BLaER1 treated with 17β-estradiol and CSF1 and Interleukin-3, amounts not matched to agents 10 nM and 100 nM (cell line): ENCODE measurements at regions not wholly inside any gene's neighbourhood (a gene's known extent, or its start where the extent isn't known, plus 50 kb on each side); places are given as distances from the start of the nearest gene placed in this dataset.

Experiments used
- H3K27ac ChIP-seq, 11 experiments: shearing (Covaris generic); formaldehyde crosslinking; 2 replicates each; pipeline ENCODE4 v1.8.1; 2022
- H3K27me3 ChIP-seq, 11 experiments: shearing (Covaris generic); formaldehyde crosslinking; 2 replicates each; pipeline ENCODE4 v1.8.1; 2022
- H3K36me3 ChIP-seq, 11 experiments: shearing (Covaris generic); formaldehyde crosslinking; 2 replicates each; pipeline ENCODE4 v1.8.1; 2022
- H3K4me1 ChIP-seq, 10 experiments: shearing (Covaris generic); formaldehyde crosslinking; 2 replicates each; pipeline ENCODE4 v1.8.1; 2022
- H3K4me2 ChIP-seq, 11 experiments: shearing (Covaris generic); formaldehyde crosslinking; 2 replicates each; pipeline ENCODE4 v1.8.1; 2022
- H3K4me3 ChIP-seq, 10 experiments: shearing (Covaris generic); formaldehyde crosslinking; 2 replicates each; pipeline ENCODE4 v1.8.1; 2022
- H3K9ac ChIP-seq, 11 experiments: shearing (Covaris generic); formaldehyde crosslinking; 2 replicates each; pipeline ENCODE4 v1.8.1; 2022
- H3K9me3 ChIP-seq, 11 experiments: shearing (Covaris generic); formaldehyde crosslinking; replicated peaks in 1 of 11; 2 replicates each; pipeline ENCODE4 v1.8.1; 2022
- H4K20me1 ChIP-seq, 11 experiments: shearing (Covaris generic); formaldehyde crosslinking; 2 replicates each; pipeline ENCODE4 v1.8.1; 2022
- Cebpa-rat ChIP-seq, 11 experiments: shearing (Covaris generic); IDR thresholded peaks; 2 replicates each; pipeline ENCODE4 v1.8.1; 2022

GRCh38 chr1:217115404-217116380, 392.5 kb upstream of the ESRRG start:
- Histone ChIP-seq H3K9ac (no peak overlapping the region), H3K4me3 (no peak overlapping the region), H3K27ac (no peak overlapping the region), H3K36me3 (no peaks in the 10 kb centered on the region), H3K4me1 (no peaks in the 10 kb centered on the region), H3K9me3 (no peaks in the 10 kb centered on the region), H3K27me3 (no peaks in the 10 kb centered on the region), H4K20me1 (no peaks in the 10 kb centered on the region), H3K4me2 (no peak overlapping the region)
- TF ChIP-seq Cebpa-rat (IDR thresholded peaks at IDR 0.05): no peak

GRCh38 chr1:217109928-217110327, 386.7 kb upstream of the ESRRG start:
- TF ChIP-seq Cebpa-rat (IDR thresholded peaks at IDR 0.05): no peak
- no peaks in the 10 kb centered on the region for H3K36me3 ChIP-seq
- H3K4me1 ChIP-seq: peaks cover 0 to 14% (median 0%) of the 10 kb centered on the region in 10 experiments; a peak in 3 of 20 replicates
- no peak overlapping the region for H3K4me3 ChIP-seq
- no peak overlapping the region for H3K27ac ChIP-seq
- H4K20me1 ChIP-seq: no peaks in the 10 kb centered on the region
- H3K27me3 ChIP-seq: no peaks in the 10 kb centered on the region
- no peak overlapping the region for H3K4me2 ChIP-seq
- no peaks in the 10 kb centered on the region for H3K9me3 ChIP-seq
- H3K9ac ChIP-seq: no peak overlapping the region

- H3K9ac ChIP-seq: no peak overlapping the region
- H3K4me1 ChIP-seq: peaks cover 0 to 14% (median 0%) of the 10 kb centered on the region in 10 experiments; a peak in 3 of 20 replicates
- H3K4me3 ChIP-seq: no peak overlapping the region
- TF ChIP-seq Cebpa-rat (IDR thresholded peaks at IDR 0.05): no peak
- H3K27ac ChIP-seq: no peak overlapping the region
- H4K20me1 ChIP-seq: no peaks in the 10 kb centered on the region
- no peaks in the 10 kb centered on the region for H3K36me3 ChIP-seq
- no peaks in the 10 kb centered on the region for H3K27me3 ChIP-seq
- H3K4me2 ChIP-seq: peak overlapping the region in 2 of 11 experiments; percentile 31 to 51; a peak in 3 of 22 replicates
- H3K9me3 ChIP-seq: no peaks in the 10 kb centered on the region
Observed at GRCh38 chr1:217106231-217106901, 383.1 kb upstream of the ESRRG start.

- Histone ChIP-seq H3K4me2 (no peak overlapping the region), H3K27ac (no peak overlapping the region), H3K36me3 (no peaks in the 10 kb centered on the region), H3K4me1 (peaks cover 0 to 14% (median 0%) of the 10 kb centered on the region in 10 experiments; a peak in 3 of 20 replicates), H4K20me1 (no peaks in the 10 kb centered on the region), H3K9ac (no peak overlapping the region), H3K4me3 (no peak overlapping the region), H3K27me3 (no peaks in the 10 kb centered on the region), H3K9me3 (no peaks in the 10 kb centered on the region)
- TF ChIP-seq Cebpa-rat (IDR thresholded peaks at IDR 0.05): no peak
Observed at GRCh38 chr1:217105437-217105836, 382.2 kb upstream of the ESRRG start.

- Histone ChIP-seq H3K4me3 (no peak overlapping the region), H3K27ac (no peak overlapping the region), H3K36me3 (no peaks in the 10 kb centered on the region), H3K9ac (no peak overlapping the region), H4K20me1 (no peaks in the 10 kb centered on the region), H3K4me1 (no peaks in the 10 kb centered on the region), H3K9me3 (no peaks in the 10 kb centered on the region), H3K27me3 (no peaks in the 10 kb centered on the region), H3K4me2 (no peak overlapping the region)
- no peak for TF ChIP-seq Cebpa-rat (IDR thresholded peaks at IDR 0.05)
Observed at GRCh38 chr1:217097819-217098218, 374.6 kb upstream of the ESRRG start.

GRCh38 chr1:217096200-217096599, 373.0 kb upstream of the ESRRG start:
- no peak overlapping the region for H3K4me2 ChIP-seq
- TF ChIP-seq Cebpa-rat (IDR thresholded peaks at IDR 0.05): no peak
- H3K4me3 ChIP-seq: no peak overlapping the region
- no peaks in the 10 kb centered on the region for H3K9me3 ChIP-seq
- no peak overlapping the region for H3K27ac ChIP-seq
- H4K20me1 ChIP-seq: no peaks in the 10 kb centered on the region
- no peaks in the 10 kb centered on the region for H3K4me1 ChIP-seq
- no peak overlapping the region for H3K9ac ChIP-seq
- no peaks in the 10 kb centered on the region for H3K27me3 ChIP-seq
- H3K36me3 ChIP-seq: no peaks in the 10 kb centered on the region

GRCh38 chr1:217095050-217095622, 371.9 kb upstream of the ESRRG start:
- no peak overlapping the region for H3K4me2 ChIP-seq
- no peaks in the 10 kb centered on the region for H3K36me3 ChIP-seq
- peaks cover 0 to 4% (median 0%) of the 10 kb centered on the region in 11 experiments; a peak in 3 of 22 replicates for H3K9me3 ChIP-seq
- TF ChIP-seq Cebpa-rat (IDR thresholded peaks at IDR 0.05): no peak
- H4K20me1 ChIP-seq: no peaks in the 10 kb centered on the region
- no peaks in the 10 kb centered on the region for H3K27me3 ChIP-seq
- no peak overlapping the region for H3K4me3 ChIP-seq
- no peak overlapping the region for H3K9ac ChIP-seq
- H3K27ac ChIP-seq: no peak overlapping the region
- no peaks in the 10 kb centered on the region for H3K4me1 ChIP-seq

GRCh38 chr1:217091561-217091960, 368.3 kb upstream of the ESRRG start:
- no peaks in the 10 kb centered on the region for H3K27me3 ChIP-seq
- peaks cover 0 to 10% (median 0%) of the 10 kb centered on the region in 11 experiments; a peak in 4 of 22 replicates for H3K9me3 ChIP-seq
- H3K4me3 ChIP-seq: no peak overlapping the region
- H3K4me1 ChIP-seq: no peaks in the 10 kb centered on the region
- H3K4me2 ChIP-seq: no peak overlapping the region
- no peak overlapping the region for H3K27ac ChIP-seq
- no peaks in the 10 kb centered on the region for H4K20me1 ChIP-seq
- H3K36me3 ChIP-seq: no peaks in the 10 kb centered on the region
- no peak for TF ChIP-seq Cebpa-rat (IDR thresholded peaks at IDR 0.05)
- H3K9ac ChIP-seq: no peak overlapping the region
